ENCODE measurements at regions not wholly inside any gene's neighbourhood (a gene's known extent, or its start where the extent isn't known, plus 50 kb on each side); places are given as distances from the start of the nearest gene placed in this dataset.

DNA sequence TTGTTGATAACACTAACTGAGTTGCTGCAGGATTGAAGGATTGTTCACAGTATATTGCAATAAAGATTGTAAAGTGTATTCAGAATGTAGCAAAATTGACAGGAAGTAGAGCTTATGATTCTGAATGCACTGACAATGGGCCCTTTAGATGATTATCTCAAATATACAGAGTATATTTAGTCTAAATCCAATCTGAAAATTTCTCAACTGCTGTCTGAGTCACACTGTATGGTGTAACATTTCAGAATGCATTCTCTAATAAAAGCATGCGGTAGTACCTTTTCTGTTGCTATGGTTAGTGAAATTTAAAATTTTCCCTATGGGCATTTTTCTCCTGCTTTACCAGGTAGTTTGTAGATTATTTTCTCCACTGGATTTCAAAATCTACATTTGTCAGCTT lies 365.2 kb downstream of the PCDH17 start:
- H3K27ac ChIP-seq, result no peak overlapping the region
- DNase-seq, result no peak
- no peaks in the 10 kb centered on the region for H3K9me3 ChIP-seq
- intact Hi-C loops (cut with DNase I), result no loop called here
- 79 to 89% methylated on average over 1 of the region's 1 CpG for WGBS, 2 donors
- no peak overlapping the region for H3K4me3 ChIP-seq
- no peaks in the 10 kb centered on the region for H3K36me3 ChIP-seq
- TF ChIP-seq POLR2AphosphoS5 (IDR thresholded peaks at IDR 0.05) (no peak), EP300 (IDR thresholded peaks at IDR 0.05) (no peak), POLR2A (IDR thresholded peaks at IDR 0.05) (no peak)
- TF ChIP-seq, protein P1, sequence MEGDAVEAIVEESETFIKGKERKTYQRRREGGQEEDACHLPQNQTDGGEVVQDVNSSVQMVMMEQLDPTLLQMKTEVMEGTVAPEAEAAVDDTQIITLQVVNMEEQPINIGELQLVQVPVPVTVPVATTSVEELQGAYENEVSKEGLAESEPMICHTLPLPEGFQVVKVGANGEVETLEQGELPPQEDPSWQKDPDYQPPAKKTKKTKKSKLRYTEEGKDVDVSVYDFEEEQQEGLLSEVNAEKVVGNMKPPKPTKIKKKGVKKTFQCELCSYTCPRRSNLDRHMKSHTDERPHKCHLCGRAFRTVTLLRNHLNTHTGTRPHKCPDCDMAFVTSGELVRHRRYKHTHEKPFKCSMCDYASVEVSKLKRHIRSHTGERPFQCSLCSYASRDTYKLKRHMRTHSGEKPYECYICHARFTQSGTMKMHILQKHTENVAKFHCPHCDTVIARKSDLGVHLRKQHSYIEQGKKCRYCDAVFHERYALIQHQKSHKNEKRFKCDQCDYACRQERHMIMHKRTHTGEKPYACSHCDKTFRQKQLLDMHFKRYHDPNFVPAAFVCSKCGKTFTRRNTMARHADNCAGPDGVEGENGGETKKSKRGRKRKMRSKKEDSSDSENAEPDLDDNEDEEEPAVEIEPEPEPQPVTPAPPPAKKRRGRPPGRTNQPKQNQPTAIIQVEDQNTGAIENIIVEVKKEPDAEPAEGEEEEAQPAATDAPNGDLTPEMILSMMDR (IDR thresholded peaks at IDR 0.05), result no peak
- H3K27me3 ChIP-seq, result no peaks in the 10 kb centered on the region
- H3K4me1 ChIP-seq, result no peaks in the 10 kb centered on the region

DNA sequence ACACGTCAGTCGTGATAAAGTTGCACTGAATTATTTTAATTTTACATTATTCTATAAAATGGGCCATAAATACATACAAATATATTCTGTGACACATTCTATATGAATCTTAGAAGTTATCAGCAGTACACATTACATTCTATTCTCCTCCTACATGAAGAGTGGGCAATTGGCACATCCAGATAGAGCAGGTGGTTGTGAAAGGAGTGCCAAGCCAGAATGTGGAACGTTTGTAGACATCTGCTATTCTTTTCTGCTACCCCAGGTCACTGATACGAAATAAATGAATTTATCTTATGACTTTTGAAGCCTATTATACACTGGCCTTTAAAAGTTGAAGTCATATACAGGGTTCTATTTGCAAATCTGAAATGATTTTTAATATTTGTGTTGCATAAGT lies 373.2 kb downstream of the PCDH17 start:
- no peak for DNase-seq
- H3K9me3 ChIP-seq, result no peaks in the 10 kb centered on the region
- intact Hi-C loops (cut with DNase I), result no loop called here
- H3K27me3 ChIP-seq, result no peaks in the 10 kb centered on the region
- H3K36me3 ChIP-seq, result no peaks in the 10 kb centered on the region
- no peaks in the 10 kb centered on the region for H3K4me1 ChIP-seq
- H3K27ac ChIP-seq, result no peak overlapping the region
- no peak overlapping the region for H3K4me3 ChIP-seq
- TF ChIP-seq POLR2AphosphoS5 (IDR thresholded peaks at IDR 0.05), result no peak
- no peak for TF ChIP-seq EP300 (IDR thresholded peaks at IDR 0.05)
- TF ChIP-seq, protein P1 (IDR thresholded peaks at IDR 0.05), result no peak
- TF ChIP-seq POLR2A (IDR thresholded peaks at IDR 0.05), result no peak
- WGBS, 2 donors, result 58 to 75% methylated on average over 4 of the region's 4 CpGs

DNA sequence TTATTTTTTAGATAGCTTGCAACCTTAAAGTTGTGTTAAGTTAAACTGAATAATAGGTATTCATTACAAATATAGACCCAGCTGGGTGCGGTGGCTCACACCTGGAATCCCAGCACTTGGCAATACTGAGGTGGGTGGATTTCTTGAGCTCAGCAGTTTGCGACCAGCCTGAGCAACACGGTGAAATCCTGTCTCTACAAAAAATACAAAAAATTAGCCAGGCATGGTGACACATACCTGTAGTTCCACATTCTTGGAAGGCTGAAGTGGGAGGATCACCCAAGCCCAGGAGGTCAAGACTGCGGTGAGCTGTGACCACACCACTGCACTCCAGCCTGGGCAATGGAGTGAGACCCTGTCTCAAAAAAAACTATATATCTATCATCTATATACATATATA lies 386.5 kb downstream of the PCDH17 start:
- WGBS, 2 donors, result 84 to 92% methylated on average over 4 of the region's 4 CpGs
- H3K36me3 ChIP-seq, result no peaks in the 10 kb centered on the region
- no peak overlapping the region for H3K4me3 ChIP-seq
- no peaks in the 10 kb centered on the region for H3K9me3 ChIP-seq
- no peak for DNase-seq
- no peak for TF ChIP-seq EP300 (IDR thresholded peaks at IDR 0.05)
- no peak for TF ChIP-seq POLR2A (IDR thresholded peaks at IDR 0.05)
- TF ChIP-seq POLR2AphosphoS5 (IDR thresholded peaks at IDR 0.05), result no peak
- TF ChIP-seq, protein P1 (IDR thresholded peaks at IDR 0.05), result no peak
- intact Hi-C loops (cut with DNase I), result no loop called here
- H3K27me3 ChIP-seq, result no peaks in the 10 kb centered on the region
- no peak overlapping the region for H3K27ac ChIP-seq
- no peaks in the 10 kb centered on the region for H3K4me1 ChIP-seq

DNA sequence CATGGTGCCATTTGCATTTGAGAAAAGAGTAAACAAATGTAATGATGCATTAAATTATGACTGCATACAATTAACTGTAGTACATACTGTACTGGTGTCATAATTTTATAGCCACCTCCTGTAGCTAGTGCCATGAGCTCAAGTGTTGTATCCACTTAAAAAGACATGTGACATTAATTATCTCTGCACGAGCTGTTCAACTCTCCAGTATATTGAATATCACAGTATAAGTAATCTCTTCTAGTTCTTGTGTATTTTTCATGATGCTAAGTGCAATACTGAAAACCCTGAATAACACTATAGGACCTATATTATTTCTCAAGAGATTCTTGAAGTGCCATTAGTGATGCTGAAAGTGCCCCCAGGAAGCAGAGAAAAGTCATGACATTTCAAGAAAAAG lies 387.3 kb downstream of the PCDH17 start:
- 65 to 71% methylated on average over 1 of the region's 1 CpG for WGBS, 2 donors
- DNase-seq, result no peak
- Histone ChIP-seq H3K27ac (no peak overlapping the region), H3K4me3 (no peak overlapping the region), H3K4me1 (no peaks in the 10 kb centered on the region), H3K9me3 (no peaks in the 10 kb centered on the region), H3K36me3 (no peaks in the 10 kb centered on the region), H3K27me3 (no peaks in the 10 kb centered on the region)
- intact Hi-C loops (cut with DNase I), result no loop called here
- TF ChIP-seq EP300 (IDR thresholded peaks at IDR 0.05) (no peak), POLR2A (IDR thresholded peaks at IDR 0.05) (no peak), POLR2AphosphoS5 (IDR thresholded peaks at IDR 0.05) (no peak)
- TF ChIP-seq, protein P1 (IDR thresholded peaks at IDR 0.05), result no peak

DNA sequence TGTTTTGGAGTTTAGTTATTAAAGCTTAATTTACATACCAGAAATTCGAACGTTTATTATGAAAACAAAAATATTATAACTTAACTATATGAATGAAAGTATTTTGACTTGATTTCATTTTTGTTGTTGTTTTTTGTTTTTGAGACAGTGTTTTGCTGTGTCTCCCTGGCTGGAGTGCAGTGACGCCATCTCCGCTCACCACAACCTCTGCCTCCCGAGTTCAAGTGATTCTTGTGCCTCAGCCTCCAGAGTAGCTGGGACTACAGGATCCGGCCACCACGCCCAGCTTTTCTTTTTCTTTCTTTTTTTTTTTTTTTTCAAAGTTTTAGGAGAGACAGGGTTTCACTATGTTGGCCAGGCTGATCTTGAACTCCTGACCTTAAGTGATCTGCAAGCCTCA lies 392.6 kb downstream of the PCDH17 start:
- DNase-seq, result peak; percentile 40
- Histone ChIP-seq H3K36me3 (no peaks in the 10 kb centered on the region), H3K27me3 (no peaks in the 10 kb centered on the region), H3K4me1 (no peaks in the 10 kb centered on the region), H3K9me3 (no peaks in the 10 kb centered on the region), H3K4me3 (no peak overlapping the region), H3K27ac (no peak overlapping the region)
- intact Hi-C loops (cut with DNase I), result no loop called here
- WGBS, 2 donors, result 81 to 95% methylated on average over 7 of the region's 7 CpGs
- no peak for TF ChIP-seq POLR2AphosphoS5 (IDR thresholded peaks at IDR 0.05)
- TF ChIP-seq, protein P1 (IDR thresholded peaks at IDR 0.05), result no peak
- no peak for TF ChIP-seq EP300 (IDR thresholded peaks at IDR 0.05)
- TF ChIP-seq POLR2A (IDR thresholded peaks at IDR 0.05), result no peak

All from sigmoid colon (tissue), 6 donors.